ENCODE measurements at regions not wholly inside any gene's neighbourhood (a gene's known extent, or its start where the extent isn't known, plus 50 kb on each side); places are given as distances from the start of the nearest gene placed in this dataset.

DNA sequence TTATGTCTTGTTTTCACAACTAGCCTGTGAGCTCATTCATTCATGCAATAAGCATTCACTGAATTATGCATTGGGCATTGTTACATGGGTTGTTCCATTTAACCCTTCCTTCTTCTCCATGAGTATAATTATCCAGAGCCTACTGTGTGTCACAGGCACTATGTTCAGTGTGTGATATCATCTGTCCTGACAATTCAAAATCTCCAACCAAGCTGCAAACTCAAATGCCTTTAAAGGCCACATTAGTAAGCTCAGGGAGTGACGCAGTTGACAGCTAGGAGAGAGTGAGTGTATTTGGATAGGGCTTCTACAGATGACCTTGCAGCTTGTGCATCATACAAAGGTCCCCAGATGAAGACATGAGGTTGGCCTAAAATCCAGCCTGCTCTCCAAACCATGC is 289.5 kb downstream of the OMA1 start:
- H3K4me1 ChIP-seq (ENCODE audit: control insufficient read depth in 1 of 2, insufficient read depth in 2 of 2, low read depth in 1 of 2, low read length in 1 of 2), result peaks cover 0 to 8% of the 10 kb centered on the region in 2 experiments; a peak in 1 of 4 replicates
- no peak overlapping the region for H3K27ac ChIP-seq (ENCODE audit: low read depth in 2 of 2, low read length in 1 of 2)
- TF ChIP-seq JUND (IDR thresholded peaks at IDR 0.05) (no peak), TAF1 (IDR thresholded peaks at IDR 0.05; ENCODE audit: borderline replicate concordance, low read depth, low read length) (no peak), NFIC (IDR thresholded peaks at IDR 0.05; ENCODE audit: borderline replicate concordance) (no peak), EZH2phosphoT487 (IDR thresholded peaks at IDR 0.05; ENCODE audit: borderline replicate concordance, low read depth) (no peak), GATA2 (CRISPR knock-in tag; IDR thresholded peaks at IDR 0.05) (no peak)
- TF ChIP-seq, protein P1, sequence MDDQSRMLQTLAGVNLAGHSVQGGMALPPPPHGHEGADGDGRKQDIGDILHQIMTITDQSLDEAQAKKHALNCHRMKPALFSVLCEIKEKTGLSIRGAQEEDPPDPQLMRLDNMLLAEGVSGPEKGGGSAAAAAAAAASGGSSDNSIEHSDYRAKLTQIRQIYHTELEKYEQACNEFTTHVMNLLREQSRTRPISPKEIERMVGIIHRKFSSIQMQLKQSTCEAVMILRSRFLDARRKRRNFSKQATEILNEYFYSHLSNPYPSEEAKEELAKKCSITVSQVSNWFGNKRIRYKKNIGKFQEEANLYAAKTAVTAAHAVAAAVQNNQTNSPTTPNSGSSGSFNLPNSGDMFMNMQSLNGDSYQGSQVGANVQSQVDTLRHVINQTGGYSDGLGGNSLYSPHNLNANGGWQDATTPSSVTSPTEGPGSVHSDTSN (IDR thresholded peaks at IDR 0.05), result no peak
- no peaks in the 10 kb centered on the region for H3K9me3 ChIP-seq
- H3K79me2 ChIP-seq (ENCODE audit: insufficient read depth), result no peaks in the 10 kb centered on the region
- CTCF ChIA-PET, result no interaction called here
- no peaks in the 10 kb centered on the region for H3K27me3 ChIP-seq (ENCODE audit: insufficient read depth)
- 42% methylated on average over 1 of the region's 1 CpG for WGBS (ENCODE audit: low lambda C conversion rate)
- H2AFZ ChIP-seq (ENCODE audit: low read depth), result no peak overlapping the region
- POLR2A ChIA-PET, result no interaction called here
- DNase-seq, result no peak
- H3F3A ChIP-seq (replicated peaks; ENCODE audit: insufficient read depth), result no peaks in the 10 kb centered on the region
- no peaks in the 10 kb centered on the region for H3K36me3 ChIP-seq (replicated peaks in 1 of 2; ENCODE audit: control insufficient read depth in 1 of 2, insufficient read depth in 2 of 2, low read length in 1 of 2)
- no peaks in the 10 kb centered on the region for H3K9me2 ChIP-seq
- H3K9ac ChIP-seq, result no peak overlapping the region
- H4K20me1 ChIP-seq (ENCODE audit: insufficient read depth), result no peaks in the 10 kb centered on the region
- H3K4me2 ChIP-seq, result no peak overlapping the region
- H3K4me3 ChIP-seq (ENCODE audit: low read depth in 2 of 2, low read length in 1 of 2), result no peak overlapping the region

DNA sequence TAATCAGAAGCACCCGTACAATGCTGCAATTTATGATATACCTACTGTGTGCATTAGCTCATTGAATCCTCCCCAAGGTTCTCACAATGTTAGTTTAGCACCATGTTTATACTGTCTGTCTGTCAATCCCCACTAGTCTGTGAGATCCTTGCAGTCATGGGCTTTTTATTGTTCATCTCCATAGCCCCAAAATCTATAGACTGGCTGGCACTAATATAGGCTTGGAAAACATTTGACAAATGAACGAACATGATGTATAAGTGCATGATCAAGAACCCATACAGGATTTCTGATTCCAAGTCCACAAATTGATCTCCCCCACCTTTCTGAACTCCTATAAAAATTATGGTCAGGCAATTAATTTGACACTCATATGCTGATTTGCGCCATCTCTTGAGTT is 290.0 kb downstream of the OMA1 start:
- no peak for DNase-seq
- Histone ChIP-seq H3K27ac (ENCODE audit: low read depth in 2 of 2, low read length in 1 of 2) (no peak overlapping the region), H3K9me2 (no peaks in the 10 kb centered on the region), H3F3A (replicated peaks; ENCODE audit: insufficient read depth) (no peaks in the 10 kb centered on the region), H3K36me3 (replicated peaks in 1 of 2; ENCODE audit: control insufficient read depth in 1 of 2, insufficient read depth in 2 of 2, low read length in 1 of 2) (no peaks in the 10 kb centered on the region), H3K4me1 (ENCODE audit: control insufficient read depth in 1 of 2, insufficient read depth in 2 of 2, low read depth in 1 of 2, low read length in 1 of 2) (peaks cover 0 to 8% of the 10 kb centered on the region in 2 experiments; a peak in 1 of 4 replicates), H4K20me1 (ENCODE audit: insufficient read depth) (no peaks in the 10 kb centered on the region), H3K9me3 (no peaks in the 10 kb centered on the region), H3K79me2 (ENCODE audit: insufficient read depth) (no peaks in the 10 kb centered on the region), H3K9ac (no peak overlapping the region), H3K4me3 (ENCODE audit: low read depth in 2 of 2, low read length in 1 of 2) (no peak overlapping the region), H3K4me2 (no peak overlapping the region), H2AFZ (ENCODE audit: low read depth) (no peak overlapping the region), H3K27me3 (ENCODE audit: insufficient read depth) (no peaks in the 10 kb centered on the region)
- 42% methylated on average over 3 of the region's 3 CpGs for WGBS (ENCODE audit: low lambda C conversion rate)
- ChIA-PET CTCF (no interaction called here), POLR2A (no interaction called here)
- no peak for TF ChIP-seq GABPA (IDR thresholded peaks at IDR 0.05; ENCODE audit: low read depth)
- no peak for TF ChIP-seq RAD21 (IDR thresholded peaks at IDR 0.05; ENCODE audit: low read length)
- TF ChIP-seq CHD2 (IDR thresholded peaks at IDR 0.05; ENCODE audit: low read length, partially characterized antibody), result no peak
- no peak for TF ChIP-seq TEAD4 (IDR thresholded peaks at IDR 0.05; ENCODE audit: borderline replicate concordance, insufficient read depth)
- TF ChIP-seq, protein P2, sequence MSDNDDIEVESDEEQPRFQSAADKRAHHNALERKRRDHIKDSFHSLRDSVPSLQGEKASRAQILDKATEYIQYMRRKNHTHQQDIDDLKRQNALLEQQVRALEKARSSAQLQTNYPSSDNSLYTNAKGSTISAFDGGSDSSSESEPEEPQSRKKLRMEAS (IDR thresholded peaks at IDR 0.05; ENCODE audit: low read depth), result no peak
- no peak for TF ChIP-seq TAF1 (IDR thresholded peaks at IDR 0.05; ENCODE audit: borderline replicate concordance, low read depth, low read length)
- TF ChIP-seq, protein P3, sequence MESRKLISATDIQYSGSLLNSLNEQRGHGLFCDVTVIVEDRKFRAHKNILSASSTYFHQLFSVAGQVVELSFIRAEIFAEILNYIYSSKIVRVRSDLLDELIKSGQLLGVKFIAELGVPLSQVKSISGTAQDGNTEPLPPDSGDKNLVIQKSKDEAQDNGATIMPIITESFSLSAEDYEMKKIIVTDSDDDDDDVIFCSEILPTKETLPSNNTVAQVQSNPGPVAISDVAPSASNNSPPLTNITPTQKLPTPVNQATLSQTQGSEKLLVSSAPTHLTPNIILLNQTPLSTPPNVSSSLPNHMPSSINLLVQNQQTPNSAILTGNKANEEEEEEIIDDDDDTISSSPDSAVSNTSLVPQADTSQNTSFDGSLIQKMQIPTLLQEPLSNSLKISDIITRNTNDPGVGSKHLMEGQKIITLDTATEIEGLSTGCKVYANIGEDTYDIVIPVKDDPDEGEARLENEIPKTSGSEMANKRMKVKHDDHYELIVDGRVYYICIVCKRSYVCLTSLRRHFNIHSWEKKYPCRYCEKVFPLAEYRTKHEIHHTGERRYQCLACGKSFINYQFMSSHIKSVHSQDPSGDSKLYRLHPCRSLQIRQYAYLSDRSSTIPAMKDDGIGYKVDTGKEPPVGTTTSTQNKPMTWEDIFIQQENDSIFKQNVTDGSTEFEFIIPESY (IDR thresholded peaks at IDR 0.05; ENCODE audit: borderline replicate concordance, low read depth), result no peak
- TF ChIP-seq, protein P4, sequence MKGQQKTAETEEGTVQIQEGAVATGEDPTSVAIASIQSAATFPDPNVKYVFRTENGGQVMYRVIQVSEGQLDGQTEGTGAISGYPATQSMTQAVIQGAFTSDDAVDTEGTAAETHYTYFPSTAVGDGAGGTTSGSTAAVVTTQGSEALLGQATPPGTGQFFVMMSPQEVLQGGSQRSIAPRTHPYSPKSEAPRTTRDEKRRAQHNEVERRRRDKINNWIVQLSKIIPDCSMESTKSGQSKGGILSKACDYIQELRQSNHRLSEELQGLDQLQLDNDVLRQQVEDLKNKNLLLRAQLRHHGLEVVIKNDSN (IDR thresholded peaks at IDR 0.05; ENCODE audit: borderline replicate concordance, low read depth), result no peak
- no peak for TF ChIP-seq SIN3A (IDR thresholded peaks at IDR 0.05; ENCODE audit: borderline replicate concordance, low read depth, low read length)
- TF ChIP-seq NFIC (IDR thresholded peaks at IDR 0.05; ENCODE audit: borderline replicate concordance), result no peak
- TF ChIP-seq JUND (IDR thresholded peaks at IDR 0.05), result no peak
- no peak for TF ChIP-seq POLR2AphosphoS5 (IDR thresholded peaks at IDR 0.05; ENCODE audit: low read depth, low read length)
- TF ChIP-seq RXRA (IDR thresholded peaks at IDR 0.05; ENCODE audit: borderline replicate concordance, low read depth), result no peak
- no peak for TF ChIP-seq RCOR1 (IDR thresholded peaks at IDR 0.05; ENCODE audit: low read length)
- TF ChIP-seq ELF1 (IDR thresholded peaks at IDR 0.05), result no peak

All from SK-N-SH (cell line).